ENCODE measurements at regions not wholly inside any gene's neighbourhood (a gene's known extent, or its start where the extent isn't known, plus 50 kb on each side); places are given as distances from the start of the nearest gene placed in this dataset.

GRCh38 chr1:55626326-55626725, 411.2 kb upstream of the USP24 start:
- TF ChIP-seq EZH2 (IDR thresholded peaks at IDR 0.05; ENCODE audit: insufficient read depth, poor library complexity, severe bottlenecking) (no peak), EZH2phosphoT487 (IDR thresholded peaks at IDR 0.05; ENCODE audit: insufficient read depth, low read depth) (no peak)
